GM19397 (cell line): ENCODE measurements at regions not wholly inside any gene's neighbourhood (a gene's known extent, or its start where the extent isn't known, plus 50 kb on each side); places are given as distances from the start of the nearest gene placed in this dataset.

Experiments used
- ATAC-seq: cut with Tn5 transposase; IDR thresholded peaks from one replicate; pipeline ENCODE4 v1.9.1; 2021; ENCODE audit warnings: mild to moderate bottlenecking, moderate library complexity; ENCODE audit not compliant: unreplicated experiment

DNA sequence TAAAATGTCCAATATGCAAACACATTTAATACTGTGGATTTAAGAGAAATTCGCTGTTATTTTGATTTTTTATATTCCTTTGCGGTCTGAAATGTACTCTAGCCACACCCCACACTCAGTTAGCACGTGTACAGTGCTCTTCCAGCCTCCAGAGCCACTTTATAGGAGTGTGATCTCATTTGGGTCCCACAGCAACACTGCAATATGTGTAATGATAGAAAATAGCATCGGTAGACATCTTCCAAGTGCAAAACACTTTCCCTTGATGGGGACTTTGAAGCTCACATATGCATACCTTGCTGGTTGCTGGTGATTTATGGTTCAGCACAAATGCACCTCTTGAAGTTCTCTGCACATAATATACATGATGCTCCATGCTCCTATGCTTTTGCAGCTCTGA lies 148.3 kb downstream of the GAS1 start:
- ATAC-seq = no peak

DNA sequence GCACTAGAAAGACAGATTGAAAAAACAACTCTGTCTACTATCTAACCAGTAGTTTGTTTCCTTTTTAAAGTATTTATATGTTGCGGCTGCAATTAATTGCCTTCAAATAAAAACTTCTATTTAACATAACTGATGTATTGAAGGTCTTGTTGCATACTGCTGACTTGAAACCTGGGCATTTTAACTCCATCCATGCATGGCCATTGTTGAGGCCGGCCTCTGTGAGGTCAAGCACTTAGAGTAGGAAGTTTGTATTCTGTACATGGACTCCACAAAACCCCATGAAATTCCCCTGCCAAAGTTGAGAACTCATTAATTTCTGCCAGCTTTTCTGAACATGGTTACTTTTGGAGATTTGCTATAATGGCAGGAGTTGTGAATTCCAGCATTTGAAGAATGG lies 150.6 kb downstream of the GAS1 start:
- ATAC-seq = no peak

DNA sequence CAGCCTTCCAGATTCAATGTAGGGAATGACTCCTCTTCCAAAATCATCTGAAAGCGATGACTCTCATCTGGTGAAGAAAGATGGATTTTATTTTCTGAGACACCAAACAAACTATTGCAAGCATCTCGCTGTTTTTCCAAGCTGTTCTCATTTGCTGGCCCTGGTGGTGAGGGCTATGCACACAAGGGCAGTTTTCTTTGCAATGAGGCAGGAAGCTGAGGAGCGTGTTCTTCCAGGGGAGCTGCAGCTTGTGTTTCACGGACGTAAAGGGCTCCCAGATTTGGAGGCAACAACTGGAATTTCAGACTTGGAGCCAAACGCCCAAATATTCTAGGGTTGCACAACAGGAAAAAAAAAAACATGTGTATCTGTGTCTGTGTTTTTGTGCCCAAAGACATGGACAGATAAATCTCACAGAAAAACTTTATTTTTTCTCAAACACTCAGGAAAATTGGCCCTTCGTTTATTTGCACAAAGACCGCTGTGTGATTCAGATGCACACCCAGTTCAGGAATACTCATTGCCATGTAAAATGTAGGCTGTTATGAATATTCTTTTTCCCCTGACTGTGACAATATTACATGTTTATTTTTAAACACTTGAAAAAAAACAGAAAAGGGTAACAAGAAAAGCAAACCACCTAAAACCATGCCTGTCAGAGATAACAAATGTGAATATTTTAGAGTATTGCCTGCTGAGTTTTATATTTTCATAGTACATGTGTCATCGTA lies 151.3 kb downstream of the GAS1 start:
- no peak for ATAC-seq

DNA sequence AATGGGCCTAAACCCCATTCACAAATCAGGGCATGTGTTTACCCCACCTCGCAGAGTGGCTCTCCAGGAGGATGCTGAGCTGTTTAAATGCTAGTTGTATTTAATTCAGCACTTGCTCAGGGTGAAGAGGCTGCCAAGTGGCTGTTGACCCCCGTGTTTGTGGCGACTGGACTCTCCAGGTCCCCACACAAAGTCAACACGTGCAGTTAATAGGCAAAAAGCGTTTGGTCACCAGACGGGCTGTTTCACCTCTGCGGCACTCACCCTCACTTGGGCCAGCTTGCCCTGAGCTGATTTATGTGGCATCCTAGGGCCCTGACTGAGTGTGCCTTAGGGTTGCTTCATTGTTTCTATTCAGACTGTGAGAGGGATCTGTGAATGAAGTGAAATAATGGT lies 152.3 kb downstream of the GAS1 start:
- ATAC-seq = no peak

DNA sequence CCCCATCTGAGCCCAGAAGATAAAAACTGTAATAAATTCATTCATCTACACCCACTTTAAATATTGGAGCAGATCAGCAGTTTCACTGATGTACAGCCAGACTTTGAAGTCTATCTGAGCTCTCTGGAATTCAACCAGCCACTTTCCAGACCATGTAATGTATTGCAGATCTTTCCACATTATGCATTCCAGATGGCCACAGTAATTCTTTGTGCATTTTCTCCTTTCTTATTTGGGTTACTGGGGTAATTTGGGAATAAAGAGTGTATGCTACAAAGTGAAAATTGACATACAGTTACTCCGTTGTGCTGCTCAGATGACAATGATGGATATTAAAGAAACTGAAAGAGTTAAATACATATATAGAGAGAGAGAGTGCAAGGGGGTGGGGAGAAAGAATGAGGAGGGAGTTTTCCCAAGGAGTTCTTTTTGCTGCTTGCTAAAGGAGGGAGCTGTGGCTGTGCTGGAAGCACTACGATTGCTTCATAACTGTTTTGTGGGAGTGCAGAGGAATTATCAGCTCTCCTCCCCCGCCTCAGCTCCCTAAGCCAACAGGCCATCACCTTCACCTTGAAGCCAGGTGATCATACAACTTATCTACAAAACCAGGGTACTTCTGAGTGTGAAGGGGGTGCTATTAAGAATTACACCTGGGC lies 152.8 kb downstream of the GAS1 start:
- ATAC-seq = no peak

DNA sequence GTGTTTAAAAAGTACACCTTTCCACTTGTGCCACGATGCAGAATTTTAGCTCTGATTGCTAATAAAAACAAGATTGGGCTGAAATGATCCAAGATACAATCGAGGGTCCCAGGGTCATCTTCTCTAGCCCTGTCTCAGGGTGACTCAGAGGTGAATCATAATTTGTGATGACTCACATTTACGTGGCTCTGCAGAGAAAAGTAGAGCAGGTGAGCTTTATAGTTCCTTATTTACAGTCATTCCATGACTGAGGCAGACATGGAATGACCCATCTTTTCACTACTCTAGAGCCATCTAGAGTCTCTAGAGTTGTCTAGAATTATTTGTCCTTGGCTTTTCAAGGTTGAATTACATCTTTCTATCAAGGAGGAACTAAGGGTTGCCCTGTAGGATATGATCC lies 155.2 kb downstream of the GAS1 start:
- ATAC-seq = no peak

DNA sequence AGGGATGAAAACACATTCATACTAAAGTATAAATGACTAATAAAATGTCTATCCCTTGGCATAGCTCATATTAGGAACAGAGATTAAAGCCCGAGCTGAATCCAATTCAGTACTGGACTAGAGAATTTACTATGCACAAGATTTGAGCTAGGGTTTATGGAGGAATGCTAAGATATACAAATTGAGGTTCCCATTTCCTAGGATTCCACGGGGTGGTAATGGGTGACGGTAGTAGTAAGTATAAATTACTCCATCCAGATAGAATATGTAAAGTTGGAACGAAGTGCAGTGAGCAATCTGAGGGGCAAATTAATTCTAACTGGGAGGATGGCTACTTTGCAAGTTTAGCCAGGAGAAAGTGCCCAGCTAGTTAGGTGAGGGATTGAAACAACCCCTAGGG lies 156.5 kb downstream of the GAS1 start:
- no peak for ATAC-seq

DNA sequence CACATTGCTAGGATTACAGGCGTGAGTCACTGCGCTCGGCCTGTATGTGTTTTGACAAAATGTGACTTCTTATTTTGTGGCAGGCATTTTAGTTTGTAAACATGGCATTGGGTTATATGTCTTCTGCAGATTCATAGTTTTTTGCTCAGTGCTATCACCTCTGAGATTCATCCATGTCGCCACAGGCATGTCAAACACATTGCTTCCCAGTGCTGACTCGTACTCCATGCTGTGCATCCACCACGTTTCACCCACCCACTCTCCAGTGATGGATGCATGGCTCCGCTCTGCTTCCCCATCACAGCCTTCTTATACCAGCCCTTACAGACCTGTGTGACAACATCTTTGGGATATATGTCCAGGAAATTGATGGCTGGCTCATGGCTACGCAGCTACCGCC lies 158.8 kb downstream of the GAS1 start:
- no peak for ATAC-seq

DNA sequence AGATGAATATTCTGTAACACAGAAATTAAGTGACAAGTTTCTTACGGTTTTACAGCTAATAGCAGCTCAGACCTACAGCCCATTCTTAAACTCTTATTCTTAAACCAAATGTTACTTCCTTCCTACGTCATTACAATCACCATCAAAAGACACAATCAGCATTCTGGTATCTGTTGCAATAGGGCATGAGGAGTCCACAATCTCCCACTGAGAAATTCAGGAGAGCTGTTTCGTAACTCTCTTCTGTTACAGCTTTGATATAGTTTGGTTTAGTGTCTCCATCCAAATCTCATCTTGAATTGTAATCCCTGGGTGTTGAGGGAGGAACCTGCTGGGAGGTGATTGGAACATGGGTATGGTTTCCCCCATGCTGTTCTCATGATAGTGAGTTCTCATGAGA lies 163.4 kb downstream of the GAS1 start:
- no peak for ATAC-seq

DNA sequence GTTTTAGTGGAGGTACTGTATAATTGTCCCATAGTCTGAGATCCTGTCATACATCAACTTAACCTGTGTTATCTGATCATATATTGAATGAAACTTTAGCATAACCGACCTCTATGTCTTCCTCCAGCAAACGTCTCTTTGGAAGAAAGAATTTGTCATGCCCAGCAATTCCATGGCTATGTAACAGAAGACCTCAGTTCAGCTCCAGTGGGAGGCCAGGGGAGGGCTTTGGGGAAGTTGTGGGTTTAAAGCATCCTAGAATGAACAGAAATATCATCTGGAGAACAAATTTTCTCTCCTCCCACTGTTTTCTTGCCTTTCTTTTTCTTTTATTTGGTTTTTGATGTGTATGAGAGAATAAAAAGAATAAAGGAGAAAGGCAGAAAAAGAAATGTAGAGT lies 164.5 kb downstream of the GAS1 start:
- ATAC-seq = no peak

DNA sequence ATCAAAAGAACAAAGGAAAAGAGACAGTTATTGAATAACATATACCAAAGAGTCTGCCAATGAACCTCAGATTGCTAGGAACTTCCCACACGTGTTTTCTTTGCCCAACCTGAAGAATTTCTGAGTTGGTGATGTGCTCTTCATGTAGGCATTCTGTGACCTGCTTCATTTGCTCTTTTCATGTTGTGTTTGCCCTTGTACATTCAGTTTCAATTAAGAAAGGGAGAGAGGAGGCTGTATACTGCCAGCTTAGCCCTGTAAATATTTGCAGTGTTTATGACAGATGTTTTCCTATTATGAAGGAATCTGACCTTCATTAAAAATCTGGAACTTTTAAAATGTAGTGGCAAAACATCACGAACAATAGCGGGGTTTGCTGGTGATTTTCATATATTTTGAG lies 168.5 kb downstream of the GAS1 start:
- no peak for ATAC-seq

DNA sequence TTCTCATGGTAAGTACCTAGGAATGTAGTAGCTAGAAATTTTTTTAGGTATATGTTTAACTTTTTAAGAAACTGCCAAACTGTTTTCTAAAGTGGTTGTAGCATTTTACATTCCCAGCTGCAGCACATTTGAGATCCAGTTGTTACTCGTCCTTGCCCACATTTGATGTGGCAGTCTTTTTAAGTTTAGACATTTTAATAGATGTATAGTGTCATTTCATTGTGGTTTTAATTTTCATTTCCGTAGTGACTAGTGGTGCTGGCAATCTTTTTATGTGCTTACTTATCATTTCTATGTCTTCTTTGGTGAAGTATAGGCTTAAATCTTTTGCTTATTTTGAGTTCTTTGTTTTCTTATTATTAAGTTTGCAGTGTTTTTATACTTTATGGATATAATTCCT lies 171.6 kb downstream of the GAS1 start:
- ATAC-seq = no peak

DNA sequence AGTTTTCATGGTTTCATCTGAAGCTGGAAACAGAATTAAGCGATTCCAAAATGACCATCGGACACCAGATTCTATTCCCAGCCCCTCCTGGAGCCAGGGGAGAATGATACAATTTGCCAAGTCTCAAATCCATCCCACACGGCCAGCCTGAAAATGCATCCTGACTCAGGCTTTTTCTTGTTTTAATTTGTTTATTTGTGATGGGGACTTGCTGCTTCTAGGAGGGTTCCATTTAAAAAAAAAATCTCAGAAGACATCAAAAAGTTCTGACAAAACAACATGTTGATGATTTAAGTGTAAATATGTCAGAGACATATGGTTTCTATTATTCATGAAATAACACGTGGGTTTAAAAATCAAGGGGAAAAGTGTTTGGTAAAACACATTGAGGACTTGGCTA lies 173.2 kb downstream of the GAS1 start:
- no peak for ATAC-seq

DNA sequence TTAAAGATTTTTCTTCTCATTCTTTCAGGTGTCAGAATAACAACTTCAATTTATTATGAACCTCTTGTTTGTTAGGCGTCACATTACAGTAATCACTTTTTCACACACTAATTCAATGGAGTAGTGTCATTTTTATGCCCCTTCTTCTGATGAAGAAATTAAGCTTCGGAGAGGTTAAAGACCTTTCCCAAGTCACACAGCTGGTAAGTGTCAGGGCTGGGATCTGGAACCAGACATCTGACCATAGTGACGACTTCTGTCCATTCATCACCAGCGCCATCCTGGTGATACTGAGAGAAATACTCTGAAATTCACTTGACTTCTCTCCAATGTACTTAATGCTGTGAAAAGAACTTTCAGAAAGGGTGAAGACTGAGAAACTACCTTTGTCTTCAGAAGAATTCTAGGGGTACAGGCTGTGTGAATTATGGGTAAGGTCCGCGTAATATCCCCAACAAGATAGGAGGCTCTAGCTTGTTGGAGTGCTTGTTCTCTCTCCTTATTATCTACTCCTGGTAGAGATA lies 173.8 kb downstream of the GAS1 start:
- no peak for ATAC-seq

DNA sequence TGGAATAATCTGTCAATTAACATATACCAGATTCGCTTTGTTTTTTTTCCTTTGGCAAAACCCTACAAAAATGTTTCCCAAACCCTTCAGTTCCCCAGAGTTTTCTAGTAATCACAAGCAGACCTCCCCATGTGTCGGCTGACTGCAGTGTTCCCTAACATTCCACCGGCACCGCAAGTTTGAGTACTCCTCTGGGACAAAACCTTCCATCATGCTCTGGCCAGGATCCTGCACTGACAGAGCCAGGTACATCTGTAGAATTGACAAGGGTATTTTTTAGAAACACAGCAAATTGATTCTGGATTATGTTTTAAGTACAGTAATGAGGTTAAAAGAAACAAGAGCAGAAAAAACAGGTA lies 174.7 kb downstream of the GAS1 start:
- ATAC-seq = no peak

DNA sequence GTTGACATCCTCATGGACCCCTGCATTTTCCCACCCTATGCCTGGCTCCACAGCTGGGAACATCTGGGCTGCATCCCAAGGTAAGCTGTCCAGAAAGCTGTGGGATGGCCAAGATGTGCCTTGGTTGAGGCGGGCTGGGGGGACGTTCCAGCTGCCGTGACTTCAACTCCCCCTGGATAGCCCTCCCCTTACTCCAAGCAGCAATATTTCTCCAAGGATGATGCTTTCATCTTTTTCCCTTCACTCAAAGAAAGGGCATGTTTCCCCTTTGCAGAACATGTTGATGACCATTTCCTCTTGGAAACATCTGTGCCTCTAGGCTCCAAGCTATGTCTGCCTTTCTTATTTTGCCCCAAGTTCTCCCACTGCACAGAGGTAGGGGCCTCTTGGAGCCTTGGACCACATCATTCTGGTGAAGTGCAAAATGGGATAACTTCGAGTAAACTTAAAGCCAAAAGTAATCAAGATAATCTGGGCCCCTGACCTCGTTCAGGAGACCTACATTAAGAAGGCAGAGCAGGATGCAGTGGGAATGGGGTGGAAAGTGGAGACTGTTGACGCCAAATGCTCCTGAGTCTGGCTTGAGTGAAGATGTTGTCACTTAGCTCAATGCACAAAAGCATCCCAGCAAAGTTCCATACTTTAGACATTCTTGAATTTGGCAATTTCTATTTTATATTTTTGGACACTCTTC lies 175.2 kb downstream of the GAS1 start:
- ATAC-seq = no peak

DNA sequence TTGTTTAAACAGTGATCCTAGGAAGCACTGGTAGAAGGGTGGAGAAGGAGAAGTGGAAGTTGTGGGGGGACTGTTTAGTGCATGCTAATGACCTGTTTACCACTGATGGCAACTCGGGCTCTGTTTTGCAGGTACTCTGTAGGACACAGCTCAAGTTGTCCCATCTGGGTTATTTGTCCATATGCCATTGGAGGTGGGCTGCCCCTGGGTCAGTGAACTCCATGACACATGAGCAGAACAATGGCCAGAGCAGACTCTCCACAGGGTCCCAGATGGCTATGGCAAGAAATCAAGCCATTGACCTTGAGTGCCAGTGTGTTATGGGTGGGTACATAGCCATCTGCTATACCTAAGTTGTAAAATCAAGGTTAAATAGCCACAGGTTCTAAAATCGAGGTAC lies 175.9 kb downstream of the GAS1 start:
- ATAC-seq = no peak

DNA sequence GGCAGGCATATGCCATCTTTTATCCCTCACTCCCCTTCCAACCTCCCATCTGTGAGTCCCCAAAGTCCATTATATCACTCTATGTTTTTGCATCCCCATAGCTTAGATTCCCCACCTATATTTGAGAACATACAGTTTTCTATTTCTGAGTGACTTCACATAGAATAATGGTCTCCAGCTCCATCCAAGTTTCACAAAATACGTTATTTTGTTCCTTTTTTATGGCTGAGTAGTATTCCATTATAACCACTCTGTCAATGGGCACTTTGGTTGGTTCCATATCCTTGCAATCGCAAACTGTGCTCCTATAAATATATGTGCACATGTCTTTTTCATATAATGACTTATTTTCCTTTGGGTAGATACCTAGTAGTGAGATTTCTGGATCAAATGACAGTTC lies 178.6 kb downstream of the GAS1 start:
- no peak for ATAC-seq

DNA sequence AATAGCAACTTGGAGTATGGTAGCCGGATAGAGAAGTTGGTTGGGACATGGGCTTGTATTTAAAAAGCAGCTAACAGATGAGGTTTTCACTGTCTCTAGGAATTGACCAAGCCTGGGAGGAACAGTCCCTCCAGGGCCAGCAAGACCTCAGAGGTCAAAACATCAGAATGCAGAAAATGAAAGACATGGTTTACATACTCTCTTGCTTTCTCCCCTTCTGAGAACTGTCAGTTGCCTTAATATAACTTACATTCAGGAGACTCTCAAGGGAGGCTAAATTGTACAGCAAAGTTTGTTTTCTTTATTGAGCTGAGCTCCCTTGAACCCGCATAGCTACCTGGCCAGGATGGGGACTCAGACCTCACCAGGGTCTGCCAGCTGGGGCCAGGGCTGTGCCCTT lies 179.3 kb downstream of the GAS1 start:
- no peak for ATAC-seq

DNA sequence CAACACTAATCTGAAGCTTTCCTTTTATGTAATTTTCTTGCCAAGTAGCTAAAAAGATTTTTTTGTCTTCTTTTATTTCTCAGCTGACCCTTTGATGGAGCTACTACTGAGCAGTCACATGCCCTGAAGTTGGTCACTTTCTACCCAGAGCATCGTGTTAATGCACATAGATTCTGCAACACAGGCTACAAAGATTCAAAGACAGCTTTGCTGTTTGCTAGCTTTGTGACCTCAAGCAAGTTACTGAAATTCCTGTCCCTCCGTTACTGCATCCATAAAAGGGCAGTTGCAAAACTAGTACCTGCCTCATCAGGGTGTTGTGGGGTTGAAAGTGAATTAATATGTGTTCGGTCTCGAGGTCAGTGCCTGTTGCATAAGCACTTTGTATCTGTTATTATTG lies 179.9 kb downstream of the GAS1 start:
- ATAC-seq = no peak

DNA sequence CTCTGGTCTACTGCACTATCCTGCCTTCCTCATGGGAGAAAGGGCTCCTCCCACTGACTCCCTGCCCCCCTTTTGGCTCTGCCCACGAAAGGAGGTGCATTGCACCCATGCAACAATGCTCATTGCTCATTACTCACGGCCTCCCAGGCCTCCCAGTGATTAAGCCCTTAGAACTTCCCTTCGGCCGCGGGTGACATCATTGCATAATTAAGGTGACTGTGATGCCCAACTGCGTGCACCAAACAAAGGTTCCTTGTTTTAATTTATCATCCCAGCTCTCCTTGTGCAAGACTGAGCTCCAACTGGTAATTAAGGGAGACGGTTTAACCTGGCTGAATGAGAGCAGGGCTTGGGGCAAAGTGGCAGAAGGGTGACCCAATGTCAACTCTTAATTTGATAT lies 180.4 kb downstream of the GAS1 start:
- ATAC-seq = no peak

DNA sequence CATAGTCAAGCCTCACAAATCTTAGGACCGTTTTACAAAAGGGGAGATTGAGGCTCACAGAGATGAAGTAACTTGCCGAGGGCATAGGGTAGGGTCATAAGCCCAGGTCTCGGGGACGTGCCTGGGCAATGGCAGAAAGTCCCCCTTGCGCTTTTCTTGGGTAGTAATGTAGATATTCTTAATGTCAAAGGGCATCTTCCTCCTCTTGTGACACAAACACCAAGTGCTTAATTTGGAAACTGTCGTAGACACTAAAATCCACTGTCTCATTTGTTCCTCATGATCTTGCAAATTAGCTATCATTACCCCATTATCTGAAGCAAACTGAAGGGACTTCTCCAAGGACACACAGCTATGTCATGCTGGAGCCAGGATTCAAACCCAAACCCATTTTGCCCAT lies 180.8 kb downstream of the GAS1 start:
- ATAC-seq = no peak
